ENCODE measurements at regions not wholly inside any gene's neighbourhood (a gene's known extent, or its start where the extent isn't known, plus 50 kb on each side); places are given as distances from the start of the nearest gene placed in this dataset.

DNA sequence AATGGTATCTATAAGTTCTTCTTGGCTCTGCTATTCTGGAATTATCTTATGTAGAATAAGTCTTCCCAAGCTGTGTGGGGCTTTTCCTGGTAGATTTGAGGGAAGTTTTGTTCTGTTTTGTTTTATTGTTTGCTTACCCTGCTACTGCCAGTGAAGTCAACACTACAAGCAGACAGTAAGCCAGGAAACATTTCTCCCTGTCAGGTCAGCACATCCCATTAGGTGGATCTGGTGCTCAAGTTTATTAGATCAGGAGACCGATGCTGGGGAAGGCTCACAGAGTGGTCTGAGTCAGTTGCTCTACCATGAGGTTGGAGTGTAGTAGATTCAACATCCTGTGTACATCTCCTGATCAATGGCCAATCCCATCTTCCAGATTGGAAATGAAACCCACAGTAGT is 79.1 kb downstream of the ADRB2 start:
- no peaks in the 10 kb centered on the region for H3K36me3 ChIP-seq (ENCODE audit: insufficient read depth, low read length, poor library complexity, severe bottlenecking)
- DNase-seq (ENCODE audit: low spot score) = no peak
- H3K4me3 ChIP-seq (ENCODE audit: low read depth, low read length, poor library complexity, severe bottlenecking) = no peak overlapping the region
- H3K9me3 ChIP-seq (ENCODE audit: low read depth, low read length, poor library complexity, severe bottlenecking) = no peaks in the 10 kb centered on the region
- BruUV-seq (replicated peaks) = no TSS peak
- no peaks in the 10 kb centered on the region for H3K27me3 ChIP-seq (replicated peaks; ENCODE audit: insufficient read depth, low read depth, low read length, poor library complexity)
- ChIA-PET CTCF (no interaction called here), POLR2A (ENCODE audit: low non-redundant PET) (no interaction called here)
- intact Hi-C loops (cut with micrococcal nuclease; ENCODE audit: unreplicated experiment) = no loop called here
- H3K27ac ChIP-seq (ENCODE audit: low read depth, low read length, poor library complexity, severe bottlenecking) = no peak overlapping the region
- TF ChIP-seq EZH2 (IDR thresholded peaks at IDR 0.05; ENCODE audit: borderline replicate concordance, low read depth, low read length, poor library complexity, severe bottlenecking) (no peak), CTCF (conservative IDR thresholded peaks at IDR 0.05; ENCODE audit: low read depth, low read length) (no peak)
- H3K4me1 ChIP-seq (ENCODE audit: insufficient read depth, low read length, poor library complexity, severe bottlenecking) = no peaks in the 10 kb centered on the region

GRCh38 chr5:148906968-148907367 is 80.6 kb downstream of the ADRB2 start:
- ChIA-PET POLR2A (ENCODE audit: low non-redundant PET) (no interaction called here), CTCF (no interaction called here)
- Histone ChIP-seq H3K4me1 (ENCODE audit: insufficient read depth, low read length, poor library complexity, severe bottlenecking) (no peaks in the 10 kb centered on the region), H3K9me3 (ENCODE audit: low read depth, low read length, poor library complexity, severe bottlenecking) (no peaks in the 10 kb centered on the region), H3K27me3 (replicated peaks; ENCODE audit: insufficient read depth, low read depth, low read length, poor library complexity) (no peaks in the 10 kb centered on the region), H3K27ac (ENCODE audit: low read depth, low read length, poor library complexity, severe bottlenecking) (no peak overlapping the region), H3K4me3 (ENCODE audit: low read depth, low read length, poor library complexity, severe bottlenecking) (no peak overlapping the region), H3K36me3 (ENCODE audit: insufficient read depth, low read length, poor library complexity, severe bottlenecking) (no peaks in the 10 kb centered on the region)
- intact Hi-C loops (cut with micrococcal nuclease; ENCODE audit: unreplicated experiment) = no loop called here
- no TSS peak for BruUV-seq (replicated peaks)
- no peak for TF ChIP-seq CTCF (conservative IDR thresholded peaks at IDR 0.05; ENCODE audit: low read depth, low read length)
- TF ChIP-seq EZH2 (IDR thresholded peaks at IDR 0.05; ENCODE audit: borderline replicate concordance, low read depth, low read length, poor library complexity, severe bottlenecking) = no peak
- no peak for DNase-seq (ENCODE audit: low spot score)

DNA sequence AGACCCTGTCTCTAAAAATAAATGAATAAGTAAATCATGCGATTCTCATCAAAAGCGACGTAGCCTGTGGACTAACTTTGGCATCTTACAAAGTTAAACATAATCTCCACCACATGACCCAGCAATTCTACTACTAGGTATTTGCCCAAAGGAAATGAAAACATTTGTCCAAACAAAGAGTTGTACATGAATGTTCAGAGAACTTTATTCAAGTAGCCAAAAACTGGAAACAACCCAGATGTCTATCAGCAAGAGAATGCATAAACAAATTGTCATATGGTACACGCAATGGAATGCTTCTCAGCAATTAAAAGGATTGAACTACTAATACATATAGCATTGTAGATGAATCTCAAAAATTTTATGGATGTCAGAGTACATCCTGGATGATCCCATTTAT is 82.6 kb downstream of the ADRB2 start:
- TF ChIP-seq EZH2 (IDR thresholded peaks at IDR 0.05; ENCODE audit: borderline replicate concordance, low read depth, low read length, poor library complexity, severe bottlenecking) = no peak
- no peak for TF ChIP-seq CTCF (conservative IDR thresholded peaks at IDR 0.05; ENCODE audit: low read depth, low read length)
- Histone ChIP-seq H3K4me3 (ENCODE audit: low read depth, low read length, poor library complexity, severe bottlenecking) (no peak overlapping the region), H3K9me3 (ENCODE audit: low read depth, low read length, poor library complexity, severe bottlenecking) (no peaks in the 10 kb centered on the region), H3K27ac (ENCODE audit: low read depth, low read length, poor library complexity, severe bottlenecking) (no peak overlapping the region), H3K4me1 (ENCODE audit: insufficient read depth, low read length, poor library complexity, severe bottlenecking) (peaks cover 3% of the 10 kb centered on the region), H3K27me3 (replicated peaks; ENCODE audit: insufficient read depth, low read depth, low read length, poor library complexity) (no peaks in the 10 kb centered on the region), H3K36me3 (ENCODE audit: insufficient read depth, low read length, poor library complexity, severe bottlenecking) (no peaks in the 10 kb centered on the region)
- ChIA-PET CTCF (no interaction called here), POLR2A (ENCODE audit: low non-redundant PET) (no interaction called here)
- DNase-seq (ENCODE audit: low spot score) = no peak
- intact Hi-C loops (cut with micrococcal nuclease; ENCODE audit: unreplicated experiment) = no loop called here
- BruUV-seq (replicated peaks) = no TSS peak

Data from A673 (cell line).